Adipocyte (in vitro differentiated cells): ENCODE measurements at regions not wholly inside any gene's neighbourhood (a gene's known extent, or its start where the extent isn't known, plus 50 kb on each side); places are given as distances from the start of the nearest gene placed in this dataset.
A peak's percentile ranks its signal among the peaks of the same experiment; 100 is the strongest.

Experiments used
- DNase-seq: peaks from one replicate; pipeline ENCODE4 v3.0.0-alpha.2; 2015; ENCODE audit warnings: low read depth
- H3K27me3 ChIP-seq: replicated peaks from 2 replicates; pipeline ENCODE4 v1.7.0; 2013; ENCODE audit warnings: mild to moderate bottlenecking, low read length, moderate library complexity; ENCODE audit not compliant: control insufficient read depth, insufficient read depth
- H3K36me3 ChIP-seq: 2 replicates; pipeline ENCODE4 v1.7.0; 2013; ENCODE audit warnings: low read length, mild to moderate bottlenecking, moderate library complexity; ENCODE audit not compliant: control insufficient read depth, insufficient read depth, severe bottlenecking
- H3K4me1 ChIP-seq: 2 replicates; pipeline ENCODE4 v1.7.0; 2013; ENCODE audit warnings: mild to moderate bottlenecking, low read length, moderate library complexity; ENCODE audit not compliant: control insufficient read depth, insufficient read depth
- H3K4me3 ChIP-seq: 2 replicates; pipeline ENCODE4 v1.7.0; 2013; ENCODE audit warnings: mild to moderate bottlenecking, low read length, moderate library complexity
- H3K9ac ChIP-seq: 2 replicates; pipeline ENCODE4 v1.7.0; 2013; ENCODE audit warnings: mild to moderate bottlenecking, low read length, moderate library complexity
- H3K9me3 ChIP-seq: 2 replicates; pipeline ENCODE4 v1.7.0; 2013; ENCODE audit warnings: mild to moderate bottlenecking, low read length, moderate library complexity; ENCODE audit not compliant: control insufficient read depth

GRCh38 chr11:26898799-26899198 is 95.1 kb upstream of the FIBIN start:
- Histone ChIP-seq H3K9ac (no peak overlapping the region), H3K4me1 (peaks cover 5% of the 10 kb centered on the region), H3K36me3 (no peaks in the 10 kb centered on the region), H3K27me3 (no peaks in the 10 kb centered on the region), H3K9me3 (peaks cover 2% of the 10 kb centered on the region), H3K4me3 (no peak overlapping the region)
- DNase-seq: no peak

- Histone ChIP-seq H3K4me1 (peaks cover 11% of the 10 kb centered on the region), H3K36me3 (no peaks in the 10 kb centered on the region), H3K4me3 (no peak overlapping the region), H3K9me3 (no peaks in the 10 kb centered on the region), H3K9ac (no peak overlapping the region), H3K27me3 (no peaks in the 10 kb centered on the region)
- DNase-seq: peak; percentile 74
Observed at GRCh38 chr11:26901162-26901561, 92.8 kb upstream of the FIBIN start.

- Histone ChIP-seq H3K4me3 (no peak overlapping the region), H3K9me3 (no peaks in the 10 kb centered on the region), H3K36me3 (no peaks in the 10 kb centered on the region), H3K9ac (no peak overlapping the region), H3K27me3 (no peaks in the 10 kb centered on the region), H3K4me1 (peaks cover 11% of the 10 kb centered on the region)
- no peak for DNase-seq
Observed at GRCh38 chr11:26904132-26904531, 89.8 kb upstream of the FIBIN start.

GRCh38 chr11:26904801-26905200 is 89.1 kb upstream of the FIBIN start:
- Histone ChIP-seq H3K36me3 (no peaks in the 10 kb centered on the region), H3K9me3 (no peaks in the 10 kb centered on the region), H3K9ac (no peak overlapping the region), H3K27me3 (no peaks in the 10 kb centered on the region), H3K4me3 (no peak overlapping the region), H3K4me1 (peaks cover 17% of the 10 kb centered on the region)
- DNase-seq: peak; percentile 24

GRCh38 chr11:26905368-26905767 is 88.5 kb upstream of the FIBIN start:
- DNase-seq: peak; percentile 54
- no peaks in the 10 kb centered on the region for H3K9me3 ChIP-seq

GRCh38 chr11:26909515-26909914 is 84.4 kb upstream of the FIBIN start:
- no peak overlapping the region for H3K4me3 ChIP-seq
- H3K9me3 ChIP-seq: no peaks in the 10 kb centered on the region
- H3K9ac ChIP-seq: no peak overlapping the region
- H3K27me3 ChIP-seq: no peaks in the 10 kb centered on the region
- no peaks in the 10 kb centered on the region for H3K36me3 ChIP-seq
- DNase-seq: no peak
- H3K4me1 ChIP-seq: peaks cover 20% of the 10 kb centered on the region

More at GRCh38 chr11:26905368-26905767, 88.5 kb upstream of the FIBIN start:
- Histone ChIP-seq H3K4me1 (peaks cover 18% of the 10 kb centered on the region), H3K36me3 (no peaks in the 10 kb centered on the region), H3K9ac (no peak overlapping the region), H3K4me3 (no peak overlapping the region), H3K27me3 (no peaks in the 10 kb centered on the region)

GRCh38 chr11:26909991-26910591 is 83.8 kb upstream of the FIBIN start:
- DNase-seq: no peak
- H3K4me3 ChIP-seq: no peak overlapping the region
- no peaks in the 10 kb centered on the region for H3K9me3 ChIP-seq
- H3K4me1 ChIP-seq: peaks cover 19% of the 10 kb centered on the region
- H3K27me3 ChIP-seq: no peaks in the 10 kb centered on the region
- no peak overlapping the region for H3K9ac ChIP-seq
- H3K36me3 ChIP-seq: no peaks in the 10 kb centered on the region

- no peak overlapping the region for H3K4me3 ChIP-seq
Observed at GRCh38 chr11:26914968-26915367, 78.9 kb upstream of the FIBIN start.

GRCh38 chr11:26916805-26917204 is 77.1 kb upstream of the FIBIN start:
- no peaks in the 10 kb centered on the region for H3K9me3 ChIP-seq
- no peak overlapping the region for H3K9ac ChIP-seq
- peaks cover 3% of the 10 kb centered on the region for H3K4me1 ChIP-seq
- no peak overlapping the region for H3K4me3 ChIP-seq
- H3K36me3 ChIP-seq: no peaks in the 10 kb centered on the region
- DNase-seq: no peak
- no peaks in the 10 kb centered on the region for H3K27me3 ChIP-seq

More at GRCh38 chr11:26914968-26915367, 78.9 kb upstream of the FIBIN start:
- Histone ChIP-seq H3K36me3 (no peaks in the 10 kb centered on the region), H3K27me3 (no peaks in the 10 kb centered on the region), H3K9ac (no peak overlapping the region), H3K9me3 (no peaks in the 10 kb centered on the region), H3K4me1 (peaks cover 10% of the 10 kb centered on the region)
- no peak for DNase-seq

GRCh38 chr11:26928582-26928981 is 65.3 kb upstream of the FIBIN start:
- no peak for DNase-seq
- Histone ChIP-seq H3K36me3 (no peaks in the 10 kb centered on the region), H3K9ac (no peak overlapping the region), H3K4me3 (no peak overlapping the region), H3K9me3 (peaks cover 3% of the 10 kb centered on the region), H3K4me1 (peaks cover 22% of the 10 kb centered on the region), H3K27me3 (no peaks in the 10 kb centered on the region)

GRCh38 chr11:26929806-26930517 is 64.0 kb upstream of the FIBIN start:
- Histone ChIP-seq H3K9me3 (no peaks in the 10 kb centered on the region), H3K9ac (no peak overlapping the region), H3K4me3 (no peak overlapping the region), H3K27me3 (no peaks in the 10 kb centered on the region), H3K4me1 (peaks cover 22% of the 10 kb centered on the region), H3K36me3 (no peaks in the 10 kb centered on the region)
- DNase-seq: no peak
